HG02588 (cell line): ENCODE measurements at regions not wholly inside any gene's neighbourhood (a gene's known extent, or its start where the extent isn't known, plus 50 kb on each side); places are given as distances from the start of the nearest gene placed in this dataset.

ENCODE experiments used
- ATAC-seq: cut with Tn5 transposase; IDR thresholded peaks from one replicate; pipeline ENCODE4 v1.9.1; 2021; ENCODE audit warnings: mild to moderate bottlenecking, moderate library complexity; ENCODE audit not compliant: unreplicated experiment

GRCh38 chr3:43155464-43156121 is 49.7 kb upstream of the POMGNT2 start:
- no peak for ATAC-seq
